Fibroblast of mammary gland (primary cell): ENCODE measurements at regions not wholly inside any gene's neighbourhood (a gene's known extent, or its start where the extent isn't known, plus 50 kb on each side); places are given as distances from the start of the nearest gene placed in this dataset.

Experiments
- DNase-seq: peaks from one replicate; pipeline ENCODE4 v3.0.0-alpha.2; 2010; ENCODE audit warnings: low read depth
- H3K4me3 ChIP-seq: 2 replicates; pipeline ENCODE4 v1.5.1; 2011; ENCODE audit warnings: low read depth, mild to moderate bottlenecking, low read length, moderate library complexity; ENCODE audit not compliant: control insufficient read depth
- TF ChIP-seq, protein P1 (sequence below): conservative IDR thresholded peaks from 2 replicates; pipeline ENCODE4 v1.5.1; 2011; ENCODE audit warnings: low read depth, low read length, inconsistent platforms; ENCODE audit not compliant: control insufficient read depth, insufficient read depth

DNA sequence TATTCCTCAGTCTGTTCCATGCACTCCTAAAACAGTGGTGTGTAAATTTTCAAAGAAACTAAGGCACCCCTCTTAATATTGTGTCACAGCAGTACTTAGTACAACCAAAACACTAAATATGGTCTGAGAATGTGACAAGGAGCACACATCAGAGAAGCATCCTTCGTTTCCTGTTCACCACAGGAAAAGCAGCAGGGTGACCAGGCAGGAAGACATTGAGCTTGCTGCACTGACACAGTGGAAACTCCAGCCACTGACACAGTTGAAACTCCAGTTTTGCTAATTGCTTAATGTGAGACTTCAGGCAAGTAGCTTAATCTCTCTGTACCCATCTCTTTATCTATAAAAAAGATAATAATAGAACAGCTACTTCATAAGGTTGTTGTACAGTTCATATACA is 353.0 kb upstream of the RORA start:
- TF ChIP-seq, protein P1, sequence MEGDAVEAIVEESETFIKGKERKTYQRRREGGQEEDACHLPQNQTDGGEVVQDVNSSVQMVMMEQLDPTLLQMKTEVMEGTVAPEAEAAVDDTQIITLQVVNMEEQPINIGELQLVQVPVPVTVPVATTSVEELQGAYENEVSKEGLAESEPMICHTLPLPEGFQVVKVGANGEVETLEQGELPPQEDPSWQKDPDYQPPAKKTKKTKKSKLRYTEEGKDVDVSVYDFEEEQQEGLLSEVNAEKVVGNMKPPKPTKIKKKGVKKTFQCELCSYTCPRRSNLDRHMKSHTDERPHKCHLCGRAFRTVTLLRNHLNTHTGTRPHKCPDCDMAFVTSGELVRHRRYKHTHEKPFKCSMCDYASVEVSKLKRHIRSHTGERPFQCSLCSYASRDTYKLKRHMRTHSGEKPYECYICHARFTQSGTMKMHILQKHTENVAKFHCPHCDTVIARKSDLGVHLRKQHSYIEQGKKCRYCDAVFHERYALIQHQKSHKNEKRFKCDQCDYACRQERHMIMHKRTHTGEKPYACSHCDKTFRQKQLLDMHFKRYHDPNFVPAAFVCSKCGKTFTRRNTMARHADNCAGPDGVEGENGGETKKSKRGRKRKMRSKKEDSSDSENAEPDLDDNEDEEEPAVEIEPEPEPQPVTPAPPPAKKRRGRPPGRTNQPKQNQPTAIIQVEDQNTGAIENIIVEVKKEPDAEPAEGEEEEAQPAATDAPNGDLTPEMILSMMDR: no peak
- no peak for DNase-seq
- H3K4me3 ChIP-seq: no peak overlapping the region

DNA sequence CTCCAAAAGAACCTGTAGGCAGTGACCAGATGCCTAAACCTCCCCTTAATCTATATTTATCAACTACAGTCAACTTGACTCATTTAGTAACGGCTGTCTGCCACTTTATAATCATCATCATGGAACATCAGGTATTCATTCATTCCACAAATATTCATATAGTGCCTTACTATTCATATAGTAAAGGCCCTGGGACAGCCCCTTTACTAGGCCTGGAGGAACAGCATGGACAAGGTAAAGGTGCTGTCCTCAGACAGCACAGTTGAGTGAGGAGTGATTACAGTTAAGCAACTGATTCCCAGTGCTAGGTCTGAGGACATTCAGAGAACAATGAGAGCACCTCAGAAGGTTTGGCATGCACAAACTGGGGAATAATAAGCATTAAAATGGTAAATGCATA is 346.5 kb upstream of the RORA start:
- no peak for DNase-seq

DNA sequence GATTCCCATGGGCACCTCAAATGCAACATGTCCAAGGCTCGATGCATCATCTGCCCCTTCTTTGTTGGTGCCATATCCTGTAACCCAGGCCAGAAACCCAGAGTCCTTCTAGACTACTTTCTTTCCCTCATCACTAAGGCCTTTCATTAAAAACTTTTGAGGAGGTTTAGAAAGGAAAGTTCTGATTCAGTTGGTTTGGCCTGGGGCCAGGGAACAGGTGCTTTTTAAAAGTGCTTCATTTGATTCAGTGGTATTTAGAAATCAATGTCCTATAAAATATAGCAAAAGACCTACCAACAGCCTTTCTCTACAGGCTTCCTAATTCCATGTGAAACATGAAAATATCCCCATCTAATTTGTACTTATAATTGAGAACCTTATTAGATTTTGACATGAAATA is 341.9 kb upstream of the RORA start:
- no peak for DNase-seq
- TF ChIP-seq, protein P1: no peak
- no peak overlapping the region for H3K4me3 ChIP-seq

More for the DNA sequence above, 346.5 kb upstream of the RORA start:
- no peak overlapping the region for H3K4me3 ChIP-seq
- TF ChIP-seq, protein P1: no peak

DNA sequence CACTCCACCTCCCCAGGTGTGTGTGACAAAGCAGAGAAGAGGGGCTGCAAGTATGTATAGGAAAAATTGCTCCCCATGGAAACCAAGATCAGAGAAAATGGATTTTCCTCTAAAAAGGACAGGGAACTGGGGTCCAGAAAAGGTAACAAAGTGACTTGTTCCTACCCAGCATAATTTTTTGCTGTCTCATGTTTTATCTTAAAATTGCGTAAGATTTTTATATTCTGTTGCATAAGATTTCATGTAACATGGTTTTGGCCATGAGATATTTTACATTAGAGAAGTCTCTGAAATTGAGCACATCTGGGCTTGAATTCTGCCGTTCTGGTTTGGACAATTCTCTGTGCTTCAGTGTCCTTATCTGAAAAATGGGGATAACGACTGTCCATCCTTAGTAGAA is 335.7 kb upstream of the RORA start:
- no peak overlapping the region for H3K4me3 ChIP-seq
- DNase-seq: no peak
- TF ChIP-seq, protein P1: no peak

DNA sequence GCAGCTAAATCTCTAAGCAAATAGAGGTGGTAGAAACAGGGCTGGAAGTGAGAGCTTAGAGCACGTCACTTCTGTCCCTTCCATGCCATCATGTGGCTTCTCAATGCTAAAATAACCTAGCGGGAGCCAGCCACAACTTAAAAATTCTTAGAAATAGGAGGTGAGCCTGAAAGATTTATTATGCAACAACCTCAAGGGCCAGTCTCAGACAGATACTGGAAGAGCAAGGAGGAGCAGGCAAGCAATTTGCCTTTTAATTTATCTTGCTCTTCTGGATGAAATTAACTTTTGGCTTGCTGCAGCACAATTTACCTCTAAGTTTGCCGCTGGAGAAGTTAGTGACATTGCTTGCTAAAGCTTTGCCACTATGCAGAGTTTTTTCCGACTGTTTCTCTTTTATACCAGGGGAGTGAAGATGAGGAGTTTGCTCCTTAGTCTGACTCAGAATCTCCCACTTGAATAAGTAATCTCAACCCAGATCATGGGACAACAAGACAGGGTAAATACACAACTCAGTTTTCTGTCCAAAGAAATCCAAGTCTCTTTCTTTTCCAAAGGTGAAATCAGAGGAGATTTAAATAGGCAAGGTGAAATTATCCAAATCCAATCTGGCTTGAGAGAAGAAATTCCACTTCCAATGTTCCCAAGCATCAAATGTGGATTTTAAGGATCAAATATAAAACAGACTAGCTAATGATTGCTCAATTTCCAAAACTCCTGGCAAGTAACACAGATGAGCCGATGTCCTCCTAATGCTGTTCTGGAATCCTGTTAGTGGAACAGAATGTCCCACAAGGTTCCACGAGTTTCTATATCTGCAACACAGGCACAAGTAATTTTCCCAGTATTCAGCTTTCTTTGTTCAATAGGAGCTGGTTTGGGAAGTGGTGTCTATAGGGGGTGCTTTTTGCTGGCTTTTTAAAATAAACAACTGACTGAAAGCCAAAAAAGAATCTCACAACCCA is 329.4 kb upstream of the RORA start:
- H3K4me3 ChIP-seq: no peak overlapping the region
- TF ChIP-seq, protein P1: no peak
- peak; percentile 67 for DNase-seq

DNA sequence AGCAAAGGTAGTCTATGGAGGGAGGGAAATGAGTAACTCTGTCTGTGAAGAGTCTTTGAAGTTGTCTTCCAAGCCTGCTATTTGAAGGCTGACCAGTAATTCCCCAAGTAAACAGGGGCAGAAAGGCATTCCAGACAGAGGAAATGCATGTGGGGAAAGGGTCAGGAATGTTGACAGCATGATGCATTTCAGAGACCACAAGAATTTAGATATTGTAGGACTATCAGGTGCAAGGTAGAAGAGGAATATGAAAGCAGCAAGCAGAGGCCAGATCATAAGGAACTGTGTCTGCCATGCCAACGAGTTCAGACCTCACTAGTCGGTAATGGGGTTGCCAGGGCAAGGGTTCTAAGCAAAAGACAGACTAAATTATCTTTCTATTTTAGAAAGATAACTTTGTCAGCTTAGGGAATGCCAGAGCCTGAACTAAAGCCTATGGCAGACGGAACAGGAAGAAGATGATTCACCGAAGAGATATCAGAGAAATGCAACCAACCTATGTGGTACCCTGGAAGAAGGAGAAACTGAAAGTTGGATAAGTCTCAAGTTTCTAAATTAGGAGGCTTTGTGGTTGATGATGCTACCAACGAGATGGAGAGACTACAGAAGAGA is 327.0 kb upstream of the RORA start:
- TF ChIP-seq, protein P1: no peak
- DNase-seq: peak; percentile 55
- no peak overlapping the region for H3K4me3 ChIP-seq
